NCI-H2227 (cell line): ENCODE measurements at regions not wholly inside any gene's neighbourhood (a gene's known extent, or its start where the extent isn't known, plus 50 kb on each side); places are given as distances from the start of the nearest gene placed in this dataset.

Source experiments
- DNase-seq: peaks from one replicate; lab custom pipeline; 2025; ENCODE audit not compliant: unreplicated experiment; lab: John Stamatoyannopoulos, UW

DNA sequence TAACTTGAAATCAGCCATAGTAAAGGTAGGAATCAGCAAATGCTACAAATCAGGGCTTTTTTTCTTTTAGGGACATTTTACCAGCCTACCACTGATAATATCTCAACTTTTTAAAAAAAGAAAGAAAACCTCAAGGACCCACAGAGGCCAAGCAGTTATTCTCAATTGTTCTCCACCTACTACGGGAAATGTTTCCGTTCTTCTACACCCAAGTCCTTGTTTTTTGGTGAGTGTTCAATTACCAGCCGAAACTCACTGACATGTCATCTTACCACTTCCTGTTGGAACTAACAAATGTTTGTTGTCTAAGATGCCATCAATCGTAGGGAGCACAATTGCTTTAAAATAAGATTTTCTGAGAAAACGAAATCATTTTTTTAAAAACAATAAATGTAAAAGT is 50.2 kb upstream of the CDK1 start:
- no peak for DNase-seq

DNA sequence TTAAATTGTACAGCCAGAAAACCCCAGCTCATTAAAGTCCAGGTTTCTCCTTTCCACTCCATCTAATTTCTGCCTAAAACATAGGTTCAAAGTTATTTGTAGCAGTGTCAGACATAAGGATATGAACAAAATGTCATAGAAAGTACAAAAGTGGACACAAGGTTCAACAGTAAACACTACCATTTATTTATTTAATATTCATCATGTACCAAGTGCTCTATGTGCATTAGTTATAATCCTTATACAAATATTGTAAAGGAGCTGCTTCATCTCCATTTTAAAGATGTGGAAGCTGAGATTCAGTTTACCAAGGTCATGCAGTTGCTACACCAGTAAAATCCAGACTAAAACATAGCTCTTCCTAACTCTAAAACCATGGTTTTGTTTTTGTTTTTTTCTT is 52.0 kb upstream of the CDK1 start:
- DNase-seq: no peak

DNA sequence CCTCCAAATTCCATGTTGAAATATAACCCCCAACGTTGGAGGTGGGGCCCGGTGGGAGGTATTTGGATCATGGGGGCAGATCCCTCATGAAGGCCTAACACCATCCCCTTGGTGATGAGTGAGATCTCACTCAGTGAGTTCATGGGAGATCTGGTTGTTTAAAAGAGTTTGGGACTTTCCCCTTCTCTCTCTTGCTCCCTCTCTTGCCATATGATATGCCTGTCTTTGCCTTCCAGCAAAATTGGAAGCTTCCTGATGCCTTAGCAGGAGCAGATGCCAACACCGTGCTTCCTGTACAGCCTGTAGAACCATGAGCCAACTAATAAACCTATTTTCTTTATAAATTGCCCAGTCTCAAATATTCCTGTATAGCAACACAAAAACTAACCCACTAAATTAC is 55.7 kb upstream of the CDK1 start:
- no peak for DNase-seq

DNA sequence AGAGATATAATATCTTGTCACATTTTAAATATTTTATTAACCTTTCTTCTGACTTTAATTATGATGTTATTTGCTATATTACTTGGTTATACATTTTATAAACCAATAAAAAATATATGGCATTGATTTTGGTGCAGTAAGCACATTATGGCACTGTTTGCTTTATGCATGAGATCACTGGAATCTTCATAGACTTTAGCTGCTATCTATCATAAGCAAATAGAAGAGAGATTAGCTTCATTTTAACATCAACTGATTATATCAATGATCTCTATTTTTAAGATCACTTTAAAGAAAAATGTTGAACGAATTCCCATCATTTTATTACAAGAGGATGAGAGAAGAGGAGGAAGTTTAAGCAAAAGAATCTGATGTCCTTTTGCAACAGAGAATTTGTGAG is 58.6 kb upstream of the CDK1 start:
- no peak for DNase-seq

DNA sequence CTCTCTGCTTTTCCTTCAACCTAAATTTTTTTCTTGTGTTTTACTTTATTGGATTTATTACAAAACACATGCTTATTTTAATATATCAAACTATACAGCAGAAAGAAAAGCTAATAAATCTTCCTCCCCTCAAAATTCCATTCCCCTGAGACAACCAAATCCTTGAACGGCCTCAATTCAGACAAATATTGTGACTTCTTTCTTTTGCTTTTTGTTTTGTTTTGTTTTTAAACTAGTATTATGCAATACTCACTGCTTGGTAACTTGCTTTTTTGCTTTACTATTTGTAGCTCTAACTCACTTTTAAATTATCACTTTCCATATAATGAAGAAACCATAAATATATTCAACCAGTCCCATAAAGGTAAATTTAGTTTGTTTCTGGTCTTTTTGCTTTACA is 59.4 kb upstream of the CDK1 start:
- no peak for DNase-seq

DNA sequence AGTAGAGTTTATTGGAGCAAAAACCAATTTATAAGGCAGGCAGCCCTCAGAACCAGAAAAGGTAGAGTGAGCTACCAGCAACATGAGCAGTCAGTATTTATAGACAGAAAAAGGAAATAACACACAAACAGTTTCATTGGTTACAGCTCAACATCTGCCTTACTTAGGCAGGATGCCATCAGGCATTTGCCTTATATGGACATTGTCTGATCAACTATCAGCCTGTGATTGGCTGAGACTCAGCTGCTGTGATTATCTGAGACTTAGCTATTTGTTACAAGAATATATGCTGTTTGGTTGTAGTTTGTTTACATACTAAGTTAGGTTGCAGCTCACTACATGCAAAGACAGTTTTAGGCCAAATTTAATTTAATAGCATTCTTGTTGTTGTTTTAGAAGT is 60.4 kb upstream of the CDK1 start:
- DNase-seq: no peak

DNA sequence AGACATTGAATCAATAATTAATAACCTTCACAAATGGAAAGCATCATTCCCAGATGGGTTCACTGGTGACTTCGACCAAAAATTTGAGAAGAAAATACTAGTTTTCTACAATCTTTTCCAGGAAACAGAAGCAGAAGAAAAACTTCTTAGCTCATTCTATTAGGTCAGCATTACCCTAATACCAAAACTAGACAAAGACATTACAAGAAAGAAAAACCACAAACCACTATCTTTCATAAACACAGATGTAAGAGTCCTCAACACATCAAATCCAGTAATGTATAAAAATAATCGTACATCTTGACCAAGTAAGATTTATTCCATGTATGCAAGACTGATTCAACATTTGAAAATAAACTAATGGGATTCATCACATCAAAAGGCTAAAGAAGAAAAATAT is 64.0 kb upstream of the CDK1 start:
- no peak for DNase-seq

DNA sequence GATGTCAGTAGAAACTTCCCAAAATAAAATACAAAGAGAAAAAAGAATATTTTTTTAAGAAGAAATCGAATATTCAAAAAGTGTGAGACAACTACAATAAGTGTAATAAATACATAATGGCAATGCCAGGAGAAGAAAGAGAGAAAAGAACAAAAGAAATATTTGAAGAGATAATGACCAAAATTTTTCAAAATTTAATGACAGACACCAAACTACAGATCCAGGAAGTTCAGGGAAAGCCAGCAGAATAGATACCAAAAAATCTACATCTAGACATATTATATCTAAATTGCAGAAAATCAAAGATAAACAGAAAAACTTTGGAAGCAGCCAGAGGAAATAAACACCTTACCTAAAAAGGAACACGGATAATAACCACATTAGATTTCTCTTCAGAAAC is 66.8 kb upstream of the CDK1 start:
- DNase-seq: no peak

DNA sequence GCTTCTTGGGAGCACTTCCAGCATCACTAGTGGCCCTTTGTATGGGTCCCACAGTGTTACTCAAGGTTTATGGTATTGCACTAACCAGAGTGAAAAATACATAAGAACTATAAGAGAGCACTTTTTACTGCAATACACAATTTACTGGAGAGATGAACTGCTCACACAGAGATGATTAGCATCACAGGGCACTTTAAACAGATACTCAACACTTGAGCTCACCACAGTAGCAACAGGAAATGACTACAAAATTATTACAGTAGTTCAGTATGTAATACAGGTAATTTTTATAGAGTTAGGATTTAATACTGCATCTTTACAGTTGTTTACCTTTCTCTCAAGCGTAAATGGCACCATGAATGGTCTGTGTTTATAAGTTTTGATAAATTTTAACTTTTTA is 68.2 kb upstream of the CDK1 start:
- no peak for DNase-seq

DNA sequence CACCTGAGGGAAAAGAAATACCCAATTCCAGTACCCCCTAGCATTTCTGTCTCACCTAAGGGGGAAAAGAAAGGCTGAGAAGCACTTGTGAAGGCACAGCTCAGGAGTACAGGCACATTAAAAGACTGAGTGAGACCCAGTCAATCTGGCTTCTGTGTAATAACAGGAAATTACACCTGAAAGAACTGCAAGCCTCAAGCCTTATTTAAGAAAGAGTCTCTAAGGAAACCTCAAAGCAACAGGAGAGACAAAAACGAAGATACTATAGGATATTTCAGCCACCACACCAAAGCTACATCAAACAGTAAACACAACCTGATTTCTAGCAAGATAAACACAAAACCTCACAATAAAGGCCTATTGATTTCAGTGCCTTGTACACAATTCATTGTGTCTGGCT is 69.6 kb upstream of the CDK1 start:
- no peak for DNase-seq

DNA sequence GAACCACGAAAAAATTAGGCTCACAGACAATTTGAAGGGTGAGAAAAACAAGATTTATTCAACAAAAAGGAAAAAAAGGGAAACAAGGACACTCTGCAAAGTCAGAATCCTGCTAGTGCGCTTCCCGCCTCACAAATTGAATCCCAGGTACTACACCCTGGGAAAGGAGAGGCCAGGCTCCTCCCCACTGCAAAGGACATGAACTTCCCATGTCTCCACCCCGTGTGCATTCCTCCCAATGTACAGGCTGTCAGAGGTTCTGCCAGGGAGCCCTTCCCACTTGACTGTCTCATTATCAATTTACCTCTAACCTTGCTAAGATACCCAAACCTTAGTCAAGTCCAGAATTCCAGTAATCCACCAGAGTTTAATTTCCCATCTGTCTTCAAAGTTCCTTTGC is 70.4 kb upstream of the CDK1 start:
- no peak for DNase-seq

DNA sequence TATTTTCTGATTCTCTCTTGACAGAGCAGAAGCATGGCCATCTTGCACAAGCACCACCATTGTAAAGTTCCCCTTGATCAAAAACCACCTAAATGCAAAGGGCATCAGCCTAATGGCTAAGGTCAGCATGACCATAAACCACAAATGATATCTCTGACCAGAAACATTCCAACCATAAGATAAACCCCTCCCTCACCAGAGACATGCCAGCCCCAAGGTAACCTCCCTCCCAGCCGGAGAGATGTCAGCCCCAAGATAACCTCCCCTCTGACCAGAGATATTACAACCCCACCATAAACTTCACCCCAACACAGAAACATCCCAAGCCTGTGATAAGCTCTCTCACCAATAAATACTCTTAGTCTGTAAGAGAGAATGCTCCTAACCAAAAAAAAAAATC is 72.1 kb upstream of the CDK1 start:
- DNase-seq: no peak

DNA sequence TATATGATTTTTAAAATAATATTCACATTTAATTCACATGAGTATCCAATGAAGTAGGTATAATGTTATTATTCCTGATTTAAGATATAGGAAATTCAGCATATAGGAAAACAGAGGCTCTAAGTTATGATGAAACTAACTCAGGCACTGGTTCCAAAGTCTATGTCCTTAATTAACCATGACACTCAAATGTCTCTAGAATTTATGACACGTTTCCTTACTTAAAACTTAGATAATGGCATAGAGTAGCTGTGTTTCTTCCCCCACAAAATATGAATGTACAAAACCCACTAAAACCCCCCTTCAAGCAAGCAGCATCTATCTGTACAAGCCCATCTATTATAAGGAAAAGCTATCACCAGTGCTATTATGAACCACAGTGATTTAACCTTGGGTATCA is 72.9 kb upstream of the CDK1 start:
- DNase-seq: no peak

DNA sequence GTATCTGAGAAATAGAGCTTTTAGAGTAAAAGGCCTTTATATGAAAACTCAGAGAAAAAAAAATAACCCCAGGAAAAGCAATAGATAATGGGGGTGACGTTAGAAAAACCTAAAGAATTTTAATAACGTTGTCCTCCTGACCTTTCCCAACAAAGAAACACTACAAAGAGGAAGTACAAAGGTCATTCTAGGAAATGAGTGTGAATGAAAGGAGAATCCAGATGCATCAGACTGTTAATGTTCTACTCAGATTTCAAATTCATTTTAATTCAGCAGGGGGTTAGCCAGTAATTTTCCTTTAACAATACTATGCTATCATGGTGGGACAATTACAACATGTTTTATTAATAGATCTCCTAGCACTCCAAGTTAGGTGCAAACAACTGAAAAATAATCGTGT is 73.8 kb upstream of the CDK1 start:
- DNase-seq: no peak

DNA sequence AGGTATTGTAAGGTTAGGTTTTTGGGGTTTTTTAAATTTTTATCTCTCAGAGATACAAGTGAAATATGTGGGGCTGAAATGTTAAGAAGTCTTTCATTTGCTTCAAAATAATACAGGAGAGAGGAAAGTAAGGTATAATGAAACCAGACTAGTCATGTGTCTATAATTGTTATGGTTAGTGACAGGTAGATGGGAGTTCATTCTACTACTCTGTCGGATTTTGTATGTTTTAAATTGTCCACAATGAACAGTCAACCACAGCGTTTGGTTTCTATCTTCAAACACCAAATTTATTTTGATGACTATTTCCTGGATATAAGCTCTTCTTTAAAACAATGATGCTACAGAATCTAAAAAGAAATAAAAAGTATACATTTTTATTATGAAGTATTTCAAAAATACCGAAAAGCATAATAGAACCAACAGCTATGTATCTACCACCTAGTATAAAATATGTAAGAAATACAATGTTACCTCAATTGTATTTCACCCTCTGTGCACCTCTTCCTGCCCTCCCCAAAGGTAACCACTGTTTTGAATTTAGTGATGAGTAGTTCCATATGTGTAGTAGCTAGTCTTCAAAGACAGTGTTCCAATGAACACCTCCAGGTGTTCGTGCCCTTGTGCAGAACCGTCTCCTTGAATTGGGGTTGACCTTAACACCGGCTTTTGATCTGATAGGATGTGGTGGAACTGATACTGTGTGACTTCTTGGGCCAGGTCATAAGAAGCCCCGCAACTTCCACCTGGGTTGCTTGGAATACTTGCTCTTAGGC is 74.8 kb upstream of the CDK1 start:
- no peak for DNase-seq

DNA sequence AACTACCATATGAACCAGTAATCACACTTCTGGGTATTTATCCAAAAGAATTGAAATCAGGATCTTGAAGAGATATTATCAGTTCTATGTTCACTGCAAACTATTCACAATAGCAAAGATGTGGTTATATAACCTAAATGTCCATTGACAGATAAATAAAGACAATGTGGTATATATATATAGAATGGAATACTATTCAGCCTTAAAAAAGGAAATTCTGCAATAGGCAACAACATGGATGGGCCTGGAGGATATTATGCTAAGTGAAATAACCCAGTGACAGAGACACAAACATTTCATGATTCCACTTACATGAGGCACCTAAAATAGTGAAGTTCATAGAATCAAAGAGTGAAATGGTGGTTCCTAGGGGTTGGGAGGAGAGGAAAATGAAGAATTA is 90.6 kb upstream of the CDK1 start:
- no peak for DNase-seq

DNA sequence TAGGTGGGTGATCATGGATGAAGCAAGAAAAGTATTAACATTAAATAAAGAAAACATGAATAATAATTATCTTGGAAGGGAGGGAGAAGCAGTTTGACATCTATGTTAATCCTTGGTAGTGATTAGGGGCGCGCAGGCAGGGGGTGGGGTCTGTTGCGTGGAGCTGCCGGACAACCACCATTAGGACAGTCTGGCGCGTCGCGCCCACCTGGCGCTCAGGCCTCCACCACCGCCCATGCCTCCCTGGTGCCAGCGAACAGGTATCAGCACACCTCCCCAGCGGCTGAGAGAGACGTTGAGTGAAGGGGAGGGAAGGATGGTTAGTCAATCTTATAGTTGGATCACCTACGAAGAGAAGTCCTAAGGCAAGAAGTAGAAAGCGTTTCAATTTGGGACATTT is 94.2 kb upstream of the CDK1 start:
- no peak for DNase-seq

DNA sequence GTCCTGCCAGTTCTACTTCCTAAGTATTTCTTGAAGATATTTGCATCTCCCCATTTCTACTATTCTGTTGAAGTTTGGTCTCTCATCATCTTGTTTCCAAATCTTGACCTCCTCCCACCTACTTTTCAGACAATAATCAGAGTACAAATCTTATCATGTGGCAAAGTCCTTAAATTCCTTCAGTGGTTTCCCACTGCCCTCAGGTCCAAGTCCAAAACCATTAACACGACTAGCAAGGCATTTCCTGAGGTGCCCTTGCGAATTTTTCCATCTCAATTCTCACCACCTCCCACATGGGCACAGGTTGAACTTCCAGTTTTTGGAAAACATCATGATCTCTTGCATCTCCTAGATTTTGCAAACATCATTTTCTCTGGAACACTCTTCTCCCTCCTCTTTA is 97.2 kb upstream of the CDK1 start:
- DNase-seq: no peak

DNA sequence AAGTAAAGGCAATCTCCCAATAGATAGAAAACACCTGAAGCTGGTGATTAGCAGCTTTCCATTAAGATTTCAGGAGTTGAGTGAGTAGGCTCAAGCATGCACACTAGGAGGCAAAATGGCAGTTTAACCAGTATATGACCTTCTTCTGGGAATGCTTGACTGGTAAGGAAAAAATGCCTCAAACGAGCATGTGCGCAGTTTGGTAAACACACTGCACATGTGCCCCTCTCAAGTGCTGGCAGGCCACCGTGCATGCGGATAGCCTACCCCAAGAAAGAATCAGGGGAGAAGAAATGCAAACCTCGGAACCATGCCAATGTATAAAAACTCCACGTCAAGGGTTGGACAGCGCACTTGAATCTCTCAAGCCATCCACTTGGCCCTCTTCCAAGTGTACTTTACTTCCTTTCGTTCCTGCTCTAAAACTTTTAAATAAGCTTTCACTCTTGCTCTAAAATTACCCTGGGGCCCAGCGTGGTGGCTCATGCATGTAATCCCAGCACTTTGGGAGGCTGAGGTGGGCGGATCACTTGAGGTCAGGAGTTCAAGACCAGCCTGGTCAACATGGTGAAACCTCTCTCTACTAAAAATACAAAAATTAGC is 98.8 kb upstream of the CDK1 start:
- DNase-seq: no peak

DNA sequence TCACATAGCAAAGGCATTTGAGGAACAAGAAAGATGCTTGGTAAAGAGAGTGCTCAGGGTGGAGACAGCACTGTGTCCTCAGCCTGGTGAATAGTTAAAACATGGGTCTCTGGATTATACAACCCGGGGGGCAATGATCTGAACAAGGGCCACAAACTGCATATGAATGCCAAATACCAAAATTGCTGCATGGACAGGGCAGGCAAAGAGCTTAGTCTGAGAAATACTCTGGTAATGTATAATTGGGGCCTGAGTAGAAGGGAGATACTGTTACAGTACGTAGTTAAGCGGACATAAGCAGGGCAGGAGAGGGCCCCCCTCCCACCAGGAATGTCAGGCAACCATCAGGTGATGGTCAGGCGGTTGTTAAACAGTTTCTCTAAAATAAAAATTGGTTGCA is 99.3 kb upstream of the CDK1 start:
- DNase-seq: no peak

DNA sequence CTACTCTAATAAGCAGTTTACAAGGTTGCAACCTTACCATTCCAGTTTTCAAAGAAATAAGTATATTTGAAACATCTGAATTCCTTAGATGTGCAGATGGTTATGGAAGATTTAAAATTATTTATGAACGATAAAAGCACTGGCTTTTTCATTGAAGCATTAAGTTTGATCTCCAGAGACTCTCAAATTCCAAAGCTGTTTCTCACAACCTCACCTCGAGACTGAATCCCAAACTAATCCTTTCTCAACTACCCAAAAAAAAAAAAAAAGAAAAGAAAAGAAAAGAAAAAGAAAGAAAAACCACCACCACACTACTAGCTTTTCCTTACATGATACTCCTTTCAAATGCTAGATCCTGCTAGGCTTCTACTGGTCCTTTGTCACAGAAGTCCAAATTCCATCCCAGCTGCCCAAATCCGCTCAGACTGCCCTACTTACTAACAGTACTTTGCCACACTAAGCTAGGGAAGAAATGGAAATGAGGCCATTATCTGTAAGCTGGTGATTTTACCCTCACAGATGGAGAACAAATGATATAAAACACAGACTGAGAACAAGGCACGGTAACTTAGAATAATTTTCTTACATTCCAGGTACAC is 100.6 kb upstream of the CDK1 start:
- no peak for DNase-seq

DNA sequence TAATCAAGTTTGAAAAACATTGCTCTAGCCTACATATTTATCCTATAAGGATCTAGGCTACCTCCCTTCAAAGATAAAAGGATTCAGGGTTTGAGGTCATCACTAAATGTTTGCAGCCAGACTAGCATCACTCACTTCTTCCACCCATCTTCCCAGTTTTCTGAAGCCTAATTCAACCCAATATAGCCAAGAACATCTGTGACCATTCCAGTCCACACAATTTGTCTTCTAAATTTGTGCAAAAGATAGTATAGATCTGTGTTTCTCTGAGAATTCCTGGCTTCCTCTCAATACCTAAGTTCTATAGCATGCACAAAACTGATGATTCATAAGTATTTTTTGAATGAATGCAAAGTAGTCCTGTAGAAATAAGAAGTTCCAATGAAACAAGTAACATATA is 103.0 kb upstream of the CDK1 start:
- DNase-seq: no peak

DNA sequence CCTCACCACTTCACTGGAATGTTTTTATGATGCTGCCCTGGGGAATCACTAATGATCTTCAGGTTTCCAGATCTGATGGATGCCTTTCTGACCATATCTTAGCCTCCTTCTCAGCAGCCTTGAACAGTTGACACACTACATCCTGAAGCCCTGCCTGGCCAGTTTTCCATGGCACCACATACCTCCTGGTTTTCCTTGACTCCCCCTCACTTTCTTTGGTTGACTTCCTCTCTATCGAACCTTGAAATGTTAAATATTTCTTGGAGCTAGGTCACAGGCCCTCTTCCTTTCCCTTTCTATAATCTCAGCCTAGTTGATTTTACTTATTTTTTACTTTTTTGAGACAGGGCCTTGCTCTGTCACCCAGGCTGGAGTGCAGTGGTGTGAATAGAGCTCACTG is 108.8 kb upstream of the CDK1 start:
- DNase-seq: no peak
